ENCODE measurements at regions not wholly inside any gene's neighbourhood (a gene's known extent, or its start where the extent isn't known, plus 50 kb on each side); places are given as distances from the start of the nearest gene placed in this dataset.

DNA sequence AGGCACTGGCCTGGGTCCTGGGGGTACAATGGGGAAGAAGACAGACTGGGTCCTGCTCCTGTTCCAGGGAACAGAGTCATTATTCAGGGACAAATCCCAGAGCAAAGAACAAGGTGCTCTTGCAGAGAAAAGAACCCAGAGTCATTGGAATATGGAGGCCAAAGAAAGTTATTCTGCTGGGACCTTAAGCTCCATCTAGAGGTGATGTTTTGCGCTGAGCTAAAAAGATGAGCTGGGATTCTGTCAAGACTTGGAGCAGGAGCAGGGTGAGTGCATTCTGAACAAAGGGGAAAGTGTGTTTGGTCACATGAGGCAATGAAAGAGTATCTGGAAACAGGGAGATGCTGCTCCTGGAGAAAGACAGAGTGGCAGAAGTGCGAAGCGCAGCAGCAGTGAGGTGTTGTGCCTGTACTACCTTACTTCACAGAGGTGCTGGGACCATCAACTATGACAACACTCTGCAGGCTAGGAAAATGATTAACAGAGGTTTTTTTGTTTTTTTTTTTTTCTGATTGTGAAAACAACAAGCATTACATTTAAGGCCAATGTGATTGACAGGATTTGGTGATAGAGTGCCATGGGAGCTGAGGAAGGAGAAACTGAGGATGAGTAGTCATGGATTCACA lies 95.3 kb upstream of the TNFSF11 start:
- Mint-ChIP-seq H3K27ac (no peak overlapping the region; the same call in 1 of the 2 replicates), H3K36me3 (ENCODE audit: low read depth) (peaks cover 9% of the 10 kb centered on the region), H3K9me3 (peaks cover 18% of the 10 kb centered on the region), H3K4me1 (0 out of 3 replicates have a peak, but pooled peaks cover 3% of the 10 kb centered on the region), H3K27me3 (ENCODE audit: insufficient read depth, low read depth, poor library complexity) (peaks cover 4% of the 10 kb centered on the region), H3K4me3 (no peak overlapping the region)
- Histone ChIP-seq H2AFZ (peak overlapping the region; percentile 86), H3K4me3 (no peak overlapping the region), H4K20me1 (replicated peaks; ENCODE audit: insufficient read depth) (no peaks in the 10 kb centered on the region), H3K79me2 (replicated peaks; ENCODE audit: insufficient read depth) (no peaks in the 10 kb centered on the region), H3K4me2 (no peak overlapping the region), H3K9me2 (ENCODE audit: insufficient read depth) (no peaks in the 10 kb centered on the region; the same call in 1 of the 2 replicates), H3F3A (replicated peaks; ENCODE audit: low read depth) (no peaks in the 10 kb centered on the region), H3K4me1 (ENCODE audit: insufficient read depth) (no peaks in the 10 kb centered on the region), H3K36me3 (ENCODE audit: insufficient read depth) (no peaks in the 10 kb centered on the region), H3K27ac (ENCODE audit: low read depth) (no peak overlapping the region), H3K27me3 (ENCODE audit: insufficient read depth) (no peaks in the 10 kb centered on the region)
- no peak for TF ChIP-seq ZNF331 (CRISPR knock-in tag; IDR thresholded peaks at IDR 0.05; ENCODE audit: low read depth)
- TF ChIP-seq, protein P1, sequence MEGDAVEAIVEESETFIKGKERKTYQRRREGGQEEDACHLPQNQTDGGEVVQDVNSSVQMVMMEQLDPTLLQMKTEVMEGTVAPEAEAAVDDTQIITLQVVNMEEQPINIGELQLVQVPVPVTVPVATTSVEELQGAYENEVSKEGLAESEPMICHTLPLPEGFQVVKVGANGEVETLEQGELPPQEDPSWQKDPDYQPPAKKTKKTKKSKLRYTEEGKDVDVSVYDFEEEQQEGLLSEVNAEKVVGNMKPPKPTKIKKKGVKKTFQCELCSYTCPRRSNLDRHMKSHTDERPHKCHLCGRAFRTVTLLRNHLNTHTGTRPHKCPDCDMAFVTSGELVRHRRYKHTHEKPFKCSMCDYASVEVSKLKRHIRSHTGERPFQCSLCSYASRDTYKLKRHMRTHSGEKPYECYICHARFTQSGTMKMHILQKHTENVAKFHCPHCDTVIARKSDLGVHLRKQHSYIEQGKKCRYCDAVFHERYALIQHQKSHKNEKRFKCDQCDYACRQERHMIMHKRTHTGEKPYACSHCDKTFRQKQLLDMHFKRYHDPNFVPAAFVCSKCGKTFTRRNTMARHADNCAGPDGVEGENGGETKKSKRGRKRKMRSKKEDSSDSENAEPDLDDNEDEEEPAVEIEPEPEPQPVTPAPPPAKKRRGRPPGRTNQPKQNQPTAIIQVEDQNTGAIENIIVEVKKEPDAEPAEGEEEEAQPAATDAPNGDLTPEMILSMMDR (conservative IDR thresholded peaks at IDR 0.05; ENCODE audit: low read depth in 2 of 2), result peak; percentile 61 to 69
- peak; percentile 84 for ATAC-seq
- peak; percentile 62 for DNase-seq (ENCODE audit: low spot score)

DNA sequence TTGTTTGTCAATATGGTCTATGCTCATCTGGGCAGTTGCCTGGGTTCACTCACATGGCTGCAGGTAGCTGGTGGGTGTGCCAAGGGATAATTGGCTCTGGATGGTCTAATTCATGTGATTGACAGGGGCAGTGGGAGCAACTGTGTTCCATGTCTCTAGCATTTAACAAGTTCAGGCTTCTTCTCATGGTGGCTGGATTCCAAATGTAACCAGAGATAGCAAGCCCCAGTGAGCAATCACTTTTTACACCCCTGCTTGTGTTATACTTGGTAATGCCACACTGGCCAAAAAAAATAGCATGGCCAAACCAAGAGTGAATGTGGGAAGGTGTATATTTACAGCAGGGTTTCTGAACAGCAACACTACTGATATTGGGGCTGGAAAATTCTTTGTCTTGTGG lies 89.6 kb upstream of the TNFSF11 start:
- no peak for ATAC-seq
- Histone ChIP-seq H3K79me2 (replicated peaks; ENCODE audit: insufficient read depth) (no peaks in the 10 kb centered on the region), H2AFZ (no peak overlapping the region), H3K9me2 (ENCODE audit: insufficient read depth) (peaks cover 3% of the 10 kb centered on the region; the same call in 1 of the 2 replicates), H3K36me3 (ENCODE audit: insufficient read depth) (no peaks in the 10 kb centered on the region), H3F3A (replicated peaks; ENCODE audit: low read depth) (no peaks in the 10 kb centered on the region), H3K27ac (ENCODE audit: low read depth) (no peak overlapping the region), H3K4me1 (ENCODE audit: insufficient read depth) (no peaks in the 10 kb centered on the region), H3K4me3 (no peak overlapping the region), H3K4me2 (no peak overlapping the region), H4K20me1 (replicated peaks; ENCODE audit: insufficient read depth) (no peaks in the 10 kb centered on the region), H3K27me3 (ENCODE audit: insufficient read depth) (no peaks in the 10 kb centered on the region)
- Mint-ChIP-seq H3K27ac (no peak overlapping the region), H3K27me3 (ENCODE audit: insufficient read depth, low read depth, poor library complexity) (no peaks in the 10 kb centered on the region), H3K9me3 (no peaks in the 10 kb centered on the region; the same call in 2 of the 3 replicates), H3K4me3 (no peak overlapping the region), H3K36me3 (ENCODE audit: low read depth) (no peaks in the 10 kb centered on the region), H3K4me1 (peaks cover 2% of the 10 kb centered on the region; the same call in 1 of the 3 replicates)
- no peak for TF ChIP-seq CREB1 (CRISPR knock-in tag; IDR thresholded peaks at IDR 0.05; ENCODE audit: low read depth)
- no peak for TF ChIP-seq EZH2phosphoT487 (IDR thresholded peaks at IDR 0.05; ENCODE audit: unreplicated experiment)
- no peak for DNase-seq (ENCODE audit: low spot score)

DNA sequence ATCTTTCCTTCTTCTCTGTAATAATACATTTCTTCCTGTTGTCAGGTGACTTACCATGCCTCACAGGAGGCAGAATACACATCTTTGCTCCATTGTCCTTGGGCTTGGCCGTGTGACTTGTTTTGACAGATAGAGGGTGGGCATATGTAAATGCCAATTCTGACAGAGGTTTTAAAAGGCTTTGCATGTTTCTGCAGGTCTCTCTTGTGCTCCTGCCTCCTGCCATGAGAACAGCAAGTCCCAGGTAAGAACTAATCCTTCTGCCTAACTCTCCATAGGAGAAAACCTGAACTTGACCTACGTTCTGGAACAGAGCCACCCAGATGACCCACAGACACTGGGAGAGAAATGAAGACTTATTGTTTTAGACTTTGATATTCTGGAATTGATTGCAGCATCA lies 88.7 kb upstream of the TNFSF11 start:
- H3K27me3 Mint-ChIP-seq (ENCODE audit: insufficient read depth, low read depth, poor library complexity), result no peaks in the 10 kb centered on the region
- no peak for DNase-seq (ENCODE audit: low spot score)
- Histone ChIP-seq H3K27ac (ENCODE audit: low read depth) (no peak overlapping the region), H3F3A (replicated peaks; ENCODE audit: low read depth) (no peaks in the 10 kb centered on the region), H3K36me3 (ENCODE audit: insufficient read depth) (no peaks in the 10 kb centered on the region), H4K20me1 (replicated peaks; ENCODE audit: insufficient read depth) (no peaks in the 10 kb centered on the region), H3K9me2 (ENCODE audit: insufficient read depth) (peaks cover 3% of the 10 kb centered on the region; the same call in 1 of the 2 replicates), H2AFZ (no peak overlapping the region), H3K27me3 (ENCODE audit: insufficient read depth) (no peaks in the 10 kb centered on the region), H3K4me2 (no peak overlapping the region), H3K4me1 (ENCODE audit: insufficient read depth) (no peaks in the 10 kb centered on the region), H3K4me3 (no peak overlapping the region), H3K79me2 (replicated peaks; ENCODE audit: insufficient read depth) (no peaks in the 10 kb centered on the region)
- H3K4me3 Mint-ChIP-seq, result no peak overlapping the region
- no peaks in the 10 kb centered on the region for H3K9me3 Mint-ChIP-seq
- H3K27ac Mint-ChIP-seq, result no peak overlapping the region
- ATAC-seq, result no peak
- peaks cover 2% of the 10 kb centered on the region; the same call in 1 of the 3 replicates for H3K4me1 Mint-ChIP-seq
- TF ChIP-seq CREB1 (CRISPR knock-in tag; IDR thresholded peaks at IDR 0.05; ENCODE audit: low read depth), result no peak
- H3K36me3 Mint-ChIP-seq (ENCODE audit: low read depth), result no peaks in the 10 kb centered on the region
